ENCODE measurements at regions not wholly inside any gene's neighbourhood (a gene's known extent, or its start where the extent isn't known, plus 50 kb on each side); places are given as distances from the start of the nearest gene placed in this dataset.

DNA sequence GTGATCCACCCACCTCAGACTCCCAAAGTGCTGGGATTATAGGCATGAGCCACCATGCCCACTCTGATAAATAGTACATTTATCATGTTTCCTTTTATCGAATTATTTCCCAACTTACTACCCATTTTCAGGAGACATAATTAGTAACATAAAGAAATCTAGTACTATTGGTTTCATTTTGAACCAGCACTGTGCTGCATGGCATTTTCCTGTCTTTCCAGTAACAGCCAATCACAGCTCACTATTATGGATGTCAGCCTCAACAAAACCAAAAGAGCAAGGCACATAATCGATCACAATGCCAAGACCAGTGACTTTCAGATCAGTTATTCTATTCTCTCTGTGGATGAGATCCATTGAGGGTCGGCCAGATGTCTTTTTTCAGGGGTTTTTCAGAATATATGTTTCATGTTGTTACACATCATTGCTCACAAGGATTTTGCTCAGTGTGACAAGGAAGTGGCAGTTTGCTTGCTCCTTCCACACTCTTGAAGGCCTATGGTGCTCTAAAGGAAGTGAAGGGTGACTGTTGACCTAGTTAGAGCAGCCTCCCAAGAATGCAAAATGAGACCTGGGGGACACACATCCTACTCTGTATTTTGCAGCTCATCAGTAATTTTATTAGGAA, 233.4 kb downstream of the KCNRG start:
- Histone ChIP-seq H2BK120ac (ENCODE audit: low read depth, low read length, poor library complexity, severe bottlenecking) (no peak overlapping the region), H2BK5ac (ENCODE audit: insufficient read length, low read length) (no peak overlapping the region), H3K4me1 (ENCODE audit: insufficient read depth, low read length) (no peaks in the 10 kb centered on the region), H3T11ph (ENCODE audit: low read length) (no peak overlapping the region), H3K27ac (ENCODE audit: insufficient read length, low read depth, low read length) (no peak overlapping the region), H4K8ac (replicated peaks; ENCODE audit: insufficient read length, low read depth, low read length) (no peak overlapping the region), H3K27me3 (ENCODE audit: insufficient read depth, low read length) (no peaks in the 10 kb centered on the region), H3K4me2 (ENCODE audit: insufficient read depth, insufficient read length, low read length) (no peak overlapping the region), H3K79me1 (ENCODE audit: insufficient read depth, low read depth, low read length, poor library complexity, severe bottlenecking) (no peaks in the 10 kb centered on the region), H3K14ac (ENCODE audit: insufficient read depth, low read length) (no peak overlapping the region), H3K79me2 (ENCODE audit: insufficient read depth, low read length) (no peaks in the 10 kb centered on the region), H3K9me3 (ENCODE audit: control insufficient read depth, low read depth, low read length) (no peaks in the 10 kb centered on the region), H4K91ac (ENCODE audit: insufficient read length, low read depth, low read length) (no peak overlapping the region), H3K23me2 (ENCODE audit: insufficient read length, low read depth, low read length, poor library complexity, severe bottlenecking) (no peaks in the 10 kb centered on the region), H2BK12ac (ENCODE audit: insufficient read length, low read depth, low read length) (no peak overlapping the region), H3K9ac (ENCODE audit: extremely low read depth, insufficient read length, low read length) (no peak overlapping the region), H3K4ac (ENCODE audit: low read depth, low read length) (no peak overlapping the region), H2AK5ac (ENCODE audit: insufficient read length, low read length) (no peak overlapping the region), H2BK15ac (ENCODE audit: low read depth, low read length) (no peak overlapping the region), H3K56ac (ENCODE audit: insufficient read length, low read depth, low read length) (no peak overlapping the region), H3K18ac (ENCODE audit: insufficient read length, low read depth, low read length) (no peak overlapping the region), H2AFZ (ENCODE audit: low read length) (no peak overlapping the region), H3K23ac (ENCODE audit: insufficient read length, low read depth, low read length) (no peak overlapping the region), H4K5ac (ENCODE audit: insufficient read length, low read depth, low read length) (no peak overlapping the region), H4K20me1 (ENCODE audit: control insufficient read depth, insufficient read depth, insufficient read length) (no peaks in the 10 kb centered on the region), H2BK20ac (ENCODE audit: low read depth, low read length, poor library complexity, severe bottlenecking) (no peak overlapping the region)
- TF ChIP-seq, protein P1, sequence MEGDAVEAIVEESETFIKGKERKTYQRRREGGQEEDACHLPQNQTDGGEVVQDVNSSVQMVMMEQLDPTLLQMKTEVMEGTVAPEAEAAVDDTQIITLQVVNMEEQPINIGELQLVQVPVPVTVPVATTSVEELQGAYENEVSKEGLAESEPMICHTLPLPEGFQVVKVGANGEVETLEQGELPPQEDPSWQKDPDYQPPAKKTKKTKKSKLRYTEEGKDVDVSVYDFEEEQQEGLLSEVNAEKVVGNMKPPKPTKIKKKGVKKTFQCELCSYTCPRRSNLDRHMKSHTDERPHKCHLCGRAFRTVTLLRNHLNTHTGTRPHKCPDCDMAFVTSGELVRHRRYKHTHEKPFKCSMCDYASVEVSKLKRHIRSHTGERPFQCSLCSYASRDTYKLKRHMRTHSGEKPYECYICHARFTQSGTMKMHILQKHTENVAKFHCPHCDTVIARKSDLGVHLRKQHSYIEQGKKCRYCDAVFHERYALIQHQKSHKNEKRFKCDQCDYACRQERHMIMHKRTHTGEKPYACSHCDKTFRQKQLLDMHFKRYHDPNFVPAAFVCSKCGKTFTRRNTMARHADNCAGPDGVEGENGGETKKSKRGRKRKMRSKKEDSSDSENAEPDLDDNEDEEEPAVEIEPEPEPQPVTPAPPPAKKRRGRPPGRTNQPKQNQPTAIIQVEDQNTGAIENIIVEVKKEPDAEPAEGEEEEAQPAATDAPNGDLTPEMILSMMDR (conservative IDR thresholded peaks at IDR 0.05), result no peak
- H3K4me3 Mint-ChIP-seq, result no peak overlapping the region
- no peaks in the 10 kb centered on the region for H3K36me3 Mint-ChIP-seq (ENCODE audit: insufficient read depth in 1 of 3, low read depth in 3 of 3)
- H3K4me1 Mint-ChIP-seq, result peaks cover 8 to 12% of the 10 kb centered on the region in 2 experiments
- no peak for DNase-seq
- no peak overlapping the region for H3K27ac Mint-ChIP-seq
- WGBS (ENCODE audit: extremely low coverage, insufficient read length, low lambda C conversion rate), result no CpG with 5 or more reads among the region's 3 CpGs
- peaks cover 3% of the 10 kb centered on the region for H3K27me3 Mint-ChIP-seq (ENCODE audit: low read depth)
- H3K9me3 Mint-ChIP-seq, result no peaks in the 10 kb centered on the region

All from H9 (cell line).